ENCODE measurements at regions not wholly inside any gene's neighbourhood (a gene's known extent, or its start where the extent isn't known, plus 50 kb on each side); places are given as distances from the start of the nearest gene placed in this dataset.

- TF ChIP-seq CTCF (IDR thresholded peaks at IDR 0.05; ENCODE audit: low read length) (no peak), EZH2 (optimal IDR thresholded peaks at IDR 0.05; ENCODE audit: low read depth, low read length) (no peak)
These were observed 166.0 kb upstream of the COL8A1 start for GRCh38 chr3:99472385-99472784.
